Endometrium (tissue), 2 donors: ENCODE measurements at regions not wholly inside any gene's neighbourhood (a gene's known extent, or its start where the extent isn't known, plus 50 kb on each side); places are given as distances from the start of the nearest gene placed in this dataset.

Experiments used
- FAIRE-seq: peaks from 2 replicates; lab custom pipeline; 2012; peaks lifted over from hg19 to GRCh38; lab: Jason Lieb, UNC
- donor health status: control.
- donor health status: control.

DNA sequence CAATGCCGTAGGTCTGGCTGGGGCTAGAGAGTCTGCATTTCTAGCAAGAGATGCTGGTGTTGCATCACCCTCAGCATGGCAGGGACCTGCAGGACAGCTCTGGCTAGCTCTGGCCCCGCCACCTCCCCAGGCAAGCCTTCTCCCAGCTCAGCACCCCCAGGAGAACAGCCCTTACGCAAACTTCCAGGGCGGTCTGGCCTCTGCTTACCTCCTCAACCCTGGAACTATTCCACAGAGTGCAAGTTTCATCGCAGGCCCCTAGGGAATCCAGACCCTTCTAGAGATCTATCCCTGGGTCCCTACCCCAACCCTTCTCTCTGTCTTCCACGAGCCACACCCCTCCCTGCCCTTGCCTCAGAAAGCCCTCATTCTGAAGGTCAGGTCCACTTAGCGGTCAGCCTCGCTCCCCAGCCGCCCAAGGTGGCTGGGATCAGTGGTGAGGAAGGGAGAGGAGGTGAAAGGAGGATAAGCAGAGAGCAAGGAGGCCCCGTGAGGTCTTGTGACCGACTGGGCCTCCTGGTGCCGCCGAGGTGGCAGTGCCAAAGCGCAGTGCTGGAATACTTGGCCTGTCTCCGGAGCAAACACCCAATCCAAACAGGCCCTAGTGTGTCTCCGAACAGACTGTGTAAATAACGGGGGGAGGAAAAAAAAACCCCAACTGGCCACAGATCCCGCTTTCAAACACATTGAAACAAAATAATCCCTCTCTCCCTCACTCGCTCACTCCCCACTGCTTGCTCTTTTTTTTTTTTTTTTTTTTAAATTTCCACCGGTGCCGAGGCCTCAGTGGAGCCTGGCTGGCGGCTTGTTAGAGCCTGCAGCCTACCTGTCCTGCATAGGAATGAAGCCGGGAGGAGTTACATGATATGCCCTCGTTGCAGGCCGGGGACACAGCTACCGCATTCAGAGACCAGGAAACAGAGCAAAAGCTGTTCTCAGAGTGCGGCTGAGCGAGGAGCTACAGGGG is 380.9 kb downstream of the SOX9 start:
- no peak for FAIRE-seq

DNA sequence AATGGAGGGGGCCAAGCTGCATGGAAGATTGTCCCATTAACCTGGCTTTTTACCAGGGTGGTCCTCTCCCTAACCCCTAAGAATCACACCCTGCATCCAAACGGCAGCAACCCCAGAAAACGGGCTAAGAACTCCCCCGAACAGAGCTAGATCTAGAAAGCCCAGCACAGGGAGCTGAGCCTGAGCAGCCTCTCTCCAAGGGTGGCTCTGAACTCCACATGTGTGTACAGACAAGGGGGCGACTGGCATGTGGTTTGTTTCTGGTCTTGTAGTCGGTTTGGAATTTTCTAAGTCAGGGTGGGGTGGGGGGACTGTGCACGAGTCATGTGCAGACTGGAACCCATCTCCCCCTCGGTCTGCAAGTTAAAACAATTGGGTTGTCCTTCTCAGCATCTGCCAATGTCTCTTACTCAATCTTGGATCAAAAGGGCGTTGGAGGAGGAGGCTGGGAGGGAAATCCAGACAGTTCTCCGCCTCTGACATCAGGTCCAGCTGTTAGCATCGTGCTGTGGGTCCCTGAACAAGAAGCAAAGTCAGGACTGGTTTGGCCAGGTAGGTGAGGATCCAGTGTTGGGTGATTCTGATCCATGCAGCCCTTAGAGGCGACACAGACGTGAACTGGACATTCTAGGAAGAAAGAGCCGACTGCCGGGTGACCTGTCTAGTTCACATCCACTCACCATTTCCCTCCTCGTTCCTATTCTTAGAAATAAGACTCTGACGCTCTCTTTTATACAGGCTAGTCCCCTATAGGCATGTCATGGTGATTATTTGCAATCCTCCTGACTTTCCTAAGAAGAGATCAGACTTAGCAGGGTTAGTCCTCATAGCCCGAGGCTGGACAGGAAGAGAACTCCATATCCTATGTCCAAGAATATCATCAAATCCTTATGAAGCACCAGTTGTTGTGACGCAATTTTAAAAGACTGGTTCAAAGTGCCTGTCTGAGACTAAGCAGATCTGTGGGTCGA is 381.8 kb downstream of the SOX9 start:
- FAIRE-seq, result no peak

DNA sequence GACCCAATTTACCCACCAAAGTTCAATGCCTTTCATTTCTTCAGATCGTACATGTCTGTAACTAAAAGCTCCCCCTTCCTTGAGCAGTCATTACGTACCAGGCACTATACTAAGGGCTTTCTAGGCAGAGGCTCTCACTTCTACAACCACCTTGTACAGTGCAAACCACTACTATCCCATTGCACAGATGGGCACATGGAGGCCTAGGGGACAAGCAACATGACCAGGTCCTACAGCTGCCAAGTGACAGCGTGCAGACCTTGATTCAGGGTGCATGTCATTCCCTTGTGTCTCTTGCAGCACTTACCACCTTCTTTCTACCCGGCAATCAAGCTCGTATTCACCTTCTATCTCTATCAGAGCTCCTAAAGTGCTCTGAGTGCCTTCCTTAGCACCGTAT is 382.7 kb downstream of the SOX9 start:
- FAIRE-seq, result no peak

DNA sequence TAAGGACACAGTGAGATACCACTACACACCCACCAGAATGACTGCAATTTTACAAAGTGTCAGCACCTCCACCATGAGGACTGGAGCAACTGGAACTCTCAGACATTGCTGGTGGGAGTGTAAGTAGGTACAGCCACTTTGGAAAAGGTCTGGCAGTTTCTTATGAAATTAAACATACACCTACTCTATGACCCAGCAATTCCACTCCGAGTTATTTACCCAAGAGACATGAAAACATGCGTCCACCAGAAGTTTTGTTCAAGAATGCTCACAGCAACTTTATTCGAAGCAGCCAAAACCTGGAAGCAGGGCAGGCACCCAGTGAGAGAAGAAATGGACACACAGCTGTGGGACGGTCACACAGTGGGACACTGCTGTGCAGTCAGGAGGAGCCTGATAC is 384.0 kb downstream of the SOX9 start:
- no peak for FAIRE-seq

DNA sequence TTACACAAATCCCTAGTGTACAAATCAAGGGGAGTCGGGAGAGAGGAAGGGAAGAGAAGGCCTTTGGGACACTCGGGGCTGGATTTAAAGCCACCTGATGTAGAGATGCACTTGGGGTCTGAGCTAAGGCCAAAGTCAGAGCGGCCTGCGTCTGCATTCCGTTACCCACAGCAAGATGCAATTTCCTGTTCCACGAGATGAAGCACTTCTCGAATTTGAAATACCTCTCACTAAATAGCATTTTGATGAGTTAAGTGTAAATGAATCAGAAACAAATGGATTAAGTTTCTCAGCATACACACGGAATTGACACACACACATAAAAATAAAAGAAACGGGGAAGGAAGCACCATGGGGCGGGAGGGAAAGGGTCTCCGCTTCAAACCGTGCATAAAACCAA is 386.0 kb downstream of the SOX9 start:
- FAIRE-seq, result no peak

DNA sequence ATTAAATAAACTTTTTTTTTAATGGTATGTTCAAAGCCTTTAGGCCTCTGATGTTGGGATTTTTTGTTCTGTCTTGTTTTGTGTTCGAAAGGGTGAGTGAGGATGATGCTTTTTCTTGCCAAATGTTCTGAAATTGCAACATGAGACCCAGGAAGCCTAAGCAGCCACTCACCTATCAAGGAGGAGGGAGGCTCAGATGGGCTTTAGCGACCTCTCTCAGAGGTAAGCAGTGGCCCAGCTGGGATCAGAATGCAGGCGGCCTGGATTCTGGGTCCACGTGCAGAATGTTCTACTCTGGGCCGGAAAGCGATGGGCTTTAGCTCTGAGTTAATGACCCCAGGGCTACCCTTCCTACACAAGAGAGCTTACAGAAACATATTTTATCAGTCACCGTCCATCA is 386.6 kb downstream of the SOX9 start:
- no peak for FAIRE-seq

DNA sequence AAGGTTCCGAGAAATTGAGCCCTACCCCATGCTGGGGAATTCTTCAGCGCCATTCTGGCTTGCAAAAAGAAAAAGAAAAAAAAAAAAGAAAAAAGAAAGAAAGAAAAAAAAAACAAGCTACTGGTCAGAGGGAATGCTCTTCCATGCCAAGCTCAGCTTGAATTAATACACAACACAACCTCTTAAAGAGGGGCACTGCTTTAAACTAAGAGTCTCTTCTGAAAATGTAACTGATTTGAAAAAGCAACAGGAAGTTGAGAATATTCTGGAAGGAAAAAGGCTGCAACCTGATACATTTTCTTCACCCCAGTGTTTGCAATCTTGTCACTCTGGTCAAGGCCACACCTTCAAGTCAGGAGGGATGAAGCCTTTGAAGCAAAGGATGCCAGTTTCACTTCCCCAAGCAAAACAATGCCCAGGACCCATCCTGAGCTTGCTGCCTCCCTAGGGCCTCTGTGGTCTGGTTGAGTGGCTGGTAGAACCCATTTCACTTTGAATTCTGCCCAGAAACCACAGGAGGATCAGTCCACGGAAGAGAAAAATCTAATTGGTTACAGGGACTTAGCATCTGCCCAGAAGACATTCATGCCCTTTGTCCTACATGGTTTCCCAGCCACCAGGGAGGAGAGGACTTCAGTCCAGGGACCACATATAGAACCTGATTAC is 389.7 kb downstream of the SOX9 start:
- FAIRE-seq, result no peak

DNA sequence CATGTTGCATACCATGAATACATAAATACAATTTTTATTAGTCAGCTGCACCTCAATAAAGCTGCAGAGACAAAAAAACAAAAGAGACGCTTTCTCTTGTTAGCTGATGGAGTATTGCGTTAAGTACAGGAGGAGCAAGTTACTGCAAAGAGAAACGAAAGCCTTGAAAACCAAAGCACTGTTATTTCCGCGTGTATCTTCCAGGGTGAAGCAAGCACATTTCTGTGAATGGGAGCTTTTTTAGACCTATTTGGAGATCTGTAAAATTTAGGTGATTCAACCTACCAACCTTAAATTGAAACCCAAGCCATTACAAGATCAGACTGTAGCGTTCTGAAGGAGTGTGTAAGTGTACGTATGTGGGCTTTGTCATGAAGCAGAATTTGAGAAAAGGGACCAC is 390.4 kb downstream of the SOX9 start:
- FAIRE-seq, result no peak

DNA sequence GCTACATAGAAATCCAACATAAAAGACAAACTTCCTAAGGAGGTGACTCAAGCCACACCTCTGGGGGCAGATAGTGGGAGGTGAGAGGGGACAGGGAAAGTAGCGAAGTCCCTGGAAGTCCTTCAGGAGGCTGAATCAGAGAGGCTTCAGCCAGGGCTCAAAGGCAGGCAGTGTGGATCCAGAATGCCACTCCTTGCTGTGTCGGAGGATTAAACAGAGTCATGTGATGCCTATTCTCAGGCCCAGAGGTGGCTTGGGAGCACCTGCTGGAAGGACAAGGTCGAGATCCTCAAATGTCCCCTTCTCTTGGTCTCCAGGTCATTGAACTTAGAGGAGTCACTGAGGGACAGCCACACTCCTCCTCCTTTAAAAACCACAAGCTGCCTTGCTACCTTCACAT is 391.1 kb downstream of the SOX9 start:
- no peak for FAIRE-seq

DNA sequence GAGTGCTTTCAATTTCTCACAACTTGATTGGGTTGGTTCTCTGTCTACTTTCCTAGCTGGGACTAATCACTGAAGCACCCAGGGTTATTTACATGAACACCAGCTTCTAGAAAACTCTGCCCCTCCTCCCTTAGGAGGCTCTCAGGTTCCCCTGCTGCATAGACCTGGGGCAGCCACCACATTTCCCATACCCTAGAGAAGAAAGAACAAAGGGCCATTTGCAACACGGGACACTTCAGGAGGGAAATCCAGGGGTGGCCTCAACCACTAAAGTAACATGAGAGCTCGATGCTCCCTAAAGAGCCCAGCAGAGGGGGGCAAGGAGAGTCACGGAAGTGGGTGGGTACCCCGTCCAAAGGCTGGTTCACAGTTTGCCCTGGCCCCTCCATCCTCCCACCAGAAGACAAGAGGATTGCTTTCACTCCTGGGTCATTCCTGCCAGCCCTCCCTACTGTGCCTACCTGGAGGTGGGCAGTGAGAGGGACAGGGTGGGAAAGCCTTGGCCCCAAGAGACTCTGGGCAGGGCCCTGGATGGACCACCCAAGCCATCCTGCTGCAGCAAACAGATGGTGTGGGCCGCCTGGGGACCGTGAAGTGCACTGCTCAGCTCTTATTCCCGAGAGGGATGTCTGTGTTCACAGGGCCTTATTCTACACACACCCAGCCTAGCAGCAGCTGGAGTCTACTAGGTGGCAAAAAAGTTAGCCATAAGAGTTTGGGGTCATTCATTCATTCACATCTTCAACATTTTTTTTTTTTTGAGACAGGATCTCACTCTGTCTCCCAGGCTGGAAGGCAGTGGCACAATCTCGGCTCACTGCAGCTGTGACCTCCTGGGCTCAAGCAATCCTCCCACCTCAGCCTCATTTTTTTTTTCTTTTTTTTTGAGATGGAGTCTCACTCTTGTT is 392.1 kb downstream of the SOX9 start:
- FAIRE-seq, result no peak

DNA sequence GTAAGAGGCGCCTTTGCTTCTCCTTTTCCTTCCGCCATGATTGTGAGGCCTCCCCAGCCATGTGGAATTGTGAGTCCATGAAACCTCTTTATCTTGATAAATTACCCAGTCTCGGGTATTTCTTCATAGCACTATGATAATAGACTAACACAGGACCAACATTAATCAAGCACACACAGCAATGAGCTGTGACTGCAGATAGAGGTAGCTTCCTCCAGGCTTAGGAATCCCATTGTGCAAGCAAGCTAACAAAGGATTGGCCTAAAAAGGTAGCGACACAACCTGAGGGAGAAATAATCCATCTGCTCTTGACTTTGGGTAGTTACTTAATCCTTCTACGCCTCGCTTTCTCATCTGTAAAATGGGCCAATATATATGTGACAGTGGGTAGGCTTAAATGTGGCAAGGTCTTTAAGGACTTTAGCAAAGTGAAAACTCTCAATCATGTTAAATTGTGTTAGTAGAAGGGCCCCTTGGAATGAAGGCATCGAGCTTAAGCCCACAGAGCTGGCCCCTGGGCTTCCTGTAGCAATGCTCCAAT is 393.6 kb downstream of the SOX9 start:
- FAIRE-seq, result no peak

DNA sequence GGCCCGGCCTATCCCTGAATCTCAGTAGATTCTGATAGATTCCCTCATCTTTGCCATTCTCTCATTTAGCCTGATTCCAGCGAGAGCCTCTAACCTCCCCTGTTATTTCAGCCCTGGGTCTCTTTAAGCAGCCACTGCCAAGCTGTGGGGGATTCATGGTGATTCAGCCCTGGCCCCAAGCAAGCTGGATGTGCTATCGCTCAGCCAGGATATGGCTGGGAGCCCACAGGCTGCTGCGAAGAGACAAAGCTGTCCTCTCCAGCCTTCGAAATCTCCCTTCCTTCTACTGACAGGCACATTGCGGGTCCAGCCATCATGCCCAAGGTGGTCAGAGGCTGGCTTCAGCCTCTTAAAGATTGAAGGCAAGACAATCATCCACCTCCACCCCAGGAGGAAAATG is 394.1 kb downstream of the SOX9 start:
- no peak for FAIRE-seq

DNA sequence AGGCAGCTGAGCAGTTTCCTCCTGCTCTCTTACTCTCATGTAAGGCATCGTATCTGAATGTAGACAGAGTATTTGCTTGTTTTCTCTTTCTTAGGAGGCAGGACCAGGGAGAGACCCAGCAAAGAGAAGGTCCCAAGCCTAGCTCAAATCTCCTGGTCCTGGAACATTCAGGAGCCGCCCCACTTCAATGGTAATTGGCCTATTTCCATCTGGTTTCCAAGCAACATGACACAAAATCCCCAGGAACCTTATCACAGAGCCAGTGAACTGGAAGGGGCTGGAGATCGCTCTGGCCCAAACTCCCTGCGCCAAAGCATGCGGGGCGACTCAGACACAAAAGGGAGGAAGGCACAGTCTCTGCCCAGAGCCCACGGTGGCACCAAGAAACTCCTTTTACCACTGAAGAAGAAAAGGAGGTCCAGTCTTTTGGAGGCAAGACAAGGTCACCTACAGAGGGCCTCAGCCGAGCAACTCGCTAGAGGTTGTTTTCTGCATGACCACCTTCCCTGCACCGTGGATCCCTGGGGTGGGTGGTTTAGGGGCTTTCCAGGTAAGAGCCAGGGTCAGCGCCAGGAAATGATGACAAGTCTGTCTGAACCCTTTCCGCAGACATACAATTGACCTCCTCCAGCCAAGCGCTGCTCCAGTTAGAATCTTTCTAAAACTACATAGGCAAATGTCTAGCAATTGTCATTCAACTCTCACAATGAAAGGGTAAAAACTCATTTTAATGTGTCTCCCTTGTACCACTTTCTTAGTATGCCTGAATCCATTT is 394.7 kb downstream of the SOX9 start:
- no peak for FAIRE-seq

DNA sequence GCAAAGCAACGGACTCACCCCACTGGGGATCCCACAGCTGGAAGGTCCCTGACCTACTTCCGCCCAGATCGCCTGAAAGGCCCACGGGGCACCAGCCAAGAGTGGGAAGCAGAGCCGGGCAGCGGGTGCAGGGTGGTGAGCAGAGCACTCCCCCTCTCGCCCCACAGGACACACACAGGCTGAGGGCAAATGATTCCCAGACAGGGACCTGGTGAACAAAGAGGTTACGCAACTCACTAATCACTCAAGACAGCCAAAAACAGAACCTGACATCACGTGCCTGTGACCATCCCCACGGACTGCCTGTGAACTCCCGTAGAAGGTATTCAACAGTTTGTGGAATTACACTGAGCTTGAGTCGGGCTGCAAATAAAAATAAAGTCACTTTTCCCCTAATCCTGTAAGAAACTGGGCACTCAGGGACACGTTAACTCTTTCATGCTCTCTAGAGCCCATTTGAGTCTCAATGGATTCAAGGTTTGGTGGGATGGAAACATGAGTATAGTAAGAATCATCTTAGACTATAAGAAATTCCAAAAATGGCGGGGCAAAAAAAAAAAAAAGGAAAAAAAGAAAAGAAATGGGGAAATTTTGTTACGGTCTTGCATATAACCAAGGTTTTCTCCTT is 396.1 kb downstream of the SOX9 start:
- no peak for FAIRE-seq

DNA sequence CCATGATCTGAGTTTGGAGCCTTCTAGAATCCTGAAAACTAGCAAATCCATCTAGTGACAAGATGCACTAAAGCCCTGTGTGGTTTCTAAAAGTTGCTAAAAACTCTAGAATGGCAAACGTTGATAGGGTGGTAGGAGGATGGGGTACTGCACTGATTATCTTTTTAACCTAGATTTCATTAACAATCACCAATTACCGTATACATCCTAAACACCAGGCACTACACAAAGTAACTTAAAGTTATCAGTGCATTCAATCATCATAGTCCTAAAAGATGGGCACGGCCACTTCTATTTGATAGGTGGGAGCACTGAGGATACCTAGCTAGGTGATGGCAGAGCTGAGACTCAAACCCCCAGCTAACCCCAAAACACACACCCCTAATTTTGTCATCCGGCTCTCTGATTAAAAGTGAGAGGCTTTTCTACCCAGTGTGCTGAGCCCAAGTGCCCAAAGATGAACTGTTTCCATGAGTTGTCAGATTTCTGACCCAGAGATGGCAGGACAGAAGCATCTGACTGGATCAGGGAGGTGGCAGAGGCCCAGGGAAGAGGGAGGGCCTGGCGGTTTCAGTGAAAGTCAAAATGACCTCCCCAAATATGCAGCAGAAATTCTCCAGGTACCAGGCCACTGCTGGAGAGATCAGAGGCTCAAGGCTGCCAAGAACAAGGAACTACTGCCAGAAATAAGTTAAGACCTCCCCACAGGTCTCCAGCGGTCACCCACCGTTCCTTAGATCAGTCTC is 396.8 kb downstream of the SOX9 start:
- FAIRE-seq, result no peak

DNA sequence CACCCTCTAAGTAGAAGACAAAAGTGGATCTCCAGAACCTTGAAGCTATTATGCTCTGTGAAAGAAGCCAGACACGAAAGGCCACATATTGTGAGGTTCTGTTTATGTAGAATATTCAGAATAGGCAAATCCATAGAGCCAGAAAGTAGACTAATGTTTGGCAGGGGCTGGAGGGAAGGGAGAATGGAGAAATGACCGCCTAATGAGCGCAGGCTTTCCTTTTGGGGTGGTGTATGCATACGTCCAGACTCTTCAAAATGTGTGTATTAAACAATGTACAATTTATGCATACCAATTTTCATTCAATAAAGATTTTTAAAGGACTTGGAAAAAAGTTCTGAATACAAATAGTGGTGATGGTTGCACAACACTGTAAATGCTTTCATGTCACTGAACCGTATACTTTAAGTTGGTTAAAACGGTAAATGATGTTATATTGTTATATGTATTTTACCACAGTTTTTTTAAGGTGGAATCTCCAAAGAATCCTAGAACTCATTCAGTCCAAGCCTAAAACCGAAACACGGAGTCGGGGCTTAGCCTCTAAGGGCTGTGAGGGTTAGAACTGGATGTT is 397.4 kb downstream of the SOX9 start:
- FAIRE-seq, result no peak

DNA sequence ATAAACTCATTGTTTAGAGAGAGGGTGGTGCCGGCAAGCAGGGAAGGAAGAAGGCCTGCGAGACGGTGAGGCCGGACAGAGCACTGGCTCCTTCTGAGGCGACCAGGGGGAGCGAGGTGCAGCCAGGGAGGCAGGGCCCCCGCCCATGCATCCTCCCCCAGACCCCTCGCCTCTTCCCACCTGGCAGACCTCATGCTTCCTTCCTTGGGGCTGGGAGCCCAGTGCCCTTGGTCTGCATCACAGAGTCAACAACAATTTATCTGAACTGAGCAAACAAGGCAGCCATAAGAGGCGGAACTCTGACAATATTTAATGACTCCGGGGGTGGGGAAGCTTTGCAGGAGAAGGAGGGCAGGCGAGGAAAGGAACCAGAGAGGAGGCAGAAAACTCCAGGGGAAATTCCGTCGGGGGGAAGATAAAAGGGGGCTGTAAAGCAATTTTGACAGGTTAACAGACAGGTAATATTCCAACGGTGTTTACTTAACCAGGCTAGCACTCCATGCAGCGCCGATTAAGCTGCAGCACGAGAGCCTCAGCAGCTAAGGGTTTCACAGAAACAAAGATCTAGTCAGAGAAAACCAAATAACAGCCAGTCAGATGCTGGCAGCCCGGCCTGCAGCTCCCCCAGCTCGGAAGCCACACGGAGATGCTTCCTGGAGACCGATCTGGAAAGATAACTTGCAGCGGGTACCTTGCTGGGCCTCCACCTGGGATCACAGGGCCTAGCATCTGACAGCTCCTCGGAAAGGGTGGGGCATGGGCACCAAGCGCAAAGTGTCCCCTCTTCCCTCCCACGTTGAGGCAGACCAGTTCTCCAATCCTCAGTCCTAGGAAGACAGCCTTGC is 398.2 kb downstream of the SOX9 start:
- FAIRE-seq, result no peak

DNA sequence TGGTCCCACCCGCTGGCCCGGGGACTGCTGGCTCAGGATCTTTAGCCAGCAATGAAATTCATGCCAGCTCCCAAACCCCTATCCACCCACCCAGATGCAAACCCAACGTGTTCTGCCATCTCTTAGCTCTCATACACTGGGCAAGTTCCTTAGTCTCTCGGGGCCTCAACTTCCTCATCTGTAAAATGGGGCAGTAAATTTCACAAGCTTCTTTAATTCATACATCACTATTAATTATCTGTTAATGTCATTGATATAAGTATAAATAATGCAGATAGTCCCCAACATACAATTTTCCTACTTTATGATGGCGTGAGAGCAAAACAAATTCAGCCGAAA is 398.7 kb downstream of the SOX9 start:
- no peak for FAIRE-seq
